Right lobe of liver (tissue), 4 donors: ENCODE measurements at regions not wholly inside any gene's neighbourhood (a gene's known extent, or its start where the extent isn't known, plus 50 kb on each side); places are given as distances from the start of the nearest gene placed in this dataset.

Experiments
- POLR2A ChIP-seq: fragments of 450-650 bp; IDR thresholded peaks from one replicate; pipeline ENCODE4 v1.6.1; 2017; ENCODE audit warnings: antibody characterized with exemption, mild to moderate bottlenecking
- TF ChIP-seq, protein P1 (sequence below), 4 donors: fragments of 200-600 bp in 3 of 4; fragments of 450-650 bp in 1 of 4; IDR thresholded peaks; one replicate each; pipeline versions ENCODE4 v1.5.1 to v1.8.0; 2016 to 2022; ENCODE audit warnings: antibody characterized with exemption in 4 of 4, mild to moderate bottlenecking in 2 of 4
- donor health status: DM: no; HTN: no; CAD: no.
- donor health status: DM: no; HTN: no; CAD: no.
- donor health status: DM: no; HTN: yes; CAD: no.

DNA sequence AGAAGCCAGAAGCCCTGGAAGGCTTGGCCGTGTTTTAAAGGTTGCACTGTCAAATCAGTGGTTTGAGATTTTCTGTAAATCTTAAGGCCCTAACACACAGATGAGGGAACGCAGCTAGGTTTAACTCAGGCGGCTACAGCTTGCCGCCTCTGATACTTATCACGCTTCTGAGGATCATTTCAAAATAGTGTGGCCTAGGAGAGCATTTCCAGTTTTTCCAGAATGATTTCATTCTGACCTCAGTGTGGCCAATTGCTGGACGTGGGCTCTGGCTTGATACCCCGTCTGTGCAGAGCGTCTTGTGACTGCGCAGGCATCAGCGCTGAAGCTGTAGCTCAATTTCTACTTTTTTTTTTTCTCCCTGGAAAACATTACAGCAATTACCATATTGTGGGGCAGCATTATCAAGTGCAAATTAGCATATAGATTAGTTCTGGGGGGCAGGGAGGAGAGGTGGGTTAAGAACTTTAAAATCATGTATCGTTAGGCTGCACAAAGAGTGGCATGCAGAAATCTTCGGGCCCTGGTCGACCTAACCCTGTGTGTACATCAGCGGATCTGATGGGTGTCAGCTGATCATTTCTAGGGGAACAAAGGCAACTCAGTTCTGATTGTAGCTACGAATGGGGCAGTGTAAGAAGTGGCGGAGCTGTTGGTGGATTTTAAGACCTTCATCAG, 105.0 kb upstream of the EEF1E1 start:
- TF ChIP-seq, protein P1, sequence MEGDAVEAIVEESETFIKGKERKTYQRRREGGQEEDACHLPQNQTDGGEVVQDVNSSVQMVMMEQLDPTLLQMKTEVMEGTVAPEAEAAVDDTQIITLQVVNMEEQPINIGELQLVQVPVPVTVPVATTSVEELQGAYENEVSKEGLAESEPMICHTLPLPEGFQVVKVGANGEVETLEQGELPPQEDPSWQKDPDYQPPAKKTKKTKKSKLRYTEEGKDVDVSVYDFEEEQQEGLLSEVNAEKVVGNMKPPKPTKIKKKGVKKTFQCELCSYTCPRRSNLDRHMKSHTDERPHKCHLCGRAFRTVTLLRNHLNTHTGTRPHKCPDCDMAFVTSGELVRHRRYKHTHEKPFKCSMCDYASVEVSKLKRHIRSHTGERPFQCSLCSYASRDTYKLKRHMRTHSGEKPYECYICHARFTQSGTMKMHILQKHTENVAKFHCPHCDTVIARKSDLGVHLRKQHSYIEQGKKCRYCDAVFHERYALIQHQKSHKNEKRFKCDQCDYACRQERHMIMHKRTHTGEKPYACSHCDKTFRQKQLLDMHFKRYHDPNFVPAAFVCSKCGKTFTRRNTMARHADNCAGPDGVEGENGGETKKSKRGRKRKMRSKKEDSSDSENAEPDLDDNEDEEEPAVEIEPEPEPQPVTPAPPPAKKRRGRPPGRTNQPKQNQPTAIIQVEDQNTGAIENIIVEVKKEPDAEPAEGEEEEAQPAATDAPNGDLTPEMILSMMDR (IDR thresholded peaks at IDR 0.05) = no peak
- no peak for TF ChIP-seq POLR2A
